Panc1 (cell line): ENCODE measurements at regions not wholly inside any gene's neighbourhood (a gene's known extent, or its start where the extent isn't known, plus 50 kb on each side); places are given as distances from the start of the nearest gene placed in this dataset.

ENCODE experiments used
- ATAC-seq: fragments of 200-7000 bp; cut with Tn5 transposase; 2 replicates; pipeline ENCODE4 v1.9.1; 2020; ENCODE audit warnings: mild to moderate bottlenecking, moderate library complexity
- BruUV-seq: library from RNA; stranded (reverse); fragments of 400-500 nt; replicated peaks from 2 replicates; lab custom pipeline; 2021; lab: Mats Ljungman, UMichigan
- CTCF ChIA-PET: fragments of 300-600 bp; sonication (Branson Sonifier 250); formaldehyde crosslinking; loops from one replicate; lab custom pipeline; 2022; ENCODE audit warnings: antibody characterized with exemption; lab: Charles Lee
- POLR2A ChIA-PET: fragments of 300-600 bp; sonication (Branson Sonifier 250); formaldehyde crosslinking; loops from one replicate; lab custom pipeline; 2022; ENCODE audit warnings: antibody characterized with exemption; lab: Charles Lee
- DNase-seq: peaks from one replicate; pipeline ENCODE4 v3.0.0-alpha.2; 2010; ENCODE audit warnings: low read depth, low spot score
- H3K27ac ChIP-seq: 2 replicates; pipeline ENCODE4 v1.5.1; 2011; ENCODE audit warnings: mild to moderate bottlenecking, low read length, inconsistent platforms
- H3K27me3 ChIP-seq: fragments of 200-500 bp; sonication (Bioruptor generic); 2 replicates; pipeline ENCODE4 v1.6.0; 2014; ENCODE audit warnings: low read length, inconsistent platforms; ENCODE audit not compliant: control insufficient read depth, insufficient read depth
- H3K36me3 ChIP-seq: fragments of 200-500 bp; sonication (Bioruptor generic); 2 replicates; pipeline ENCODE4 v1.5.1; 2014; ENCODE audit warnings: inconsistent platforms, mild to moderate bottlenecking, low read length, moderate library complexity; ENCODE audit not compliant: control insufficient read depth, insufficient read depth
- H3K4me1 ChIP-seq: 2 replicates; pipeline ENCODE4 v1.5.1; 2011; ENCODE audit warnings: inconsistent platforms, mild to moderate bottlenecking, low read length, moderate library complexity; ENCODE audit not compliant: control insufficient read depth, insufficient read depth
- H3K4me3 ChIP-seq, 2 experiments: 2 replicates each; pipeline ENCODE4 v1.5.1; 2011 to 2012; ENCODE audit warnings: low read depth in 2 of 2, low read length in 2 of 2, mild to moderate bottlenecking in 2 of 2, inconsistent platforms in 1 of 2, moderate library complexity in 1 of 2
- H3K9me3 ChIP-seq: fragments of 200-500 bp; sonication (Bioruptor generic); 2 replicates; pipeline ENCODE4 v1.5.1; 2014; ENCODE audit warnings: low read depth, mild to moderate bottlenecking, inconsistent platforms, low read length, moderate library complexity; ENCODE audit not compliant: control insufficient read depth, insufficient read depth
- CTCF ChIP-seq: fragments of 450-650 bp; IDR thresholded peaks from 2 replicates; pipeline ENCODE4 v1.5.1; 2017; ENCODE audit warnings: mild to moderate bottlenecking
- POLR2AphosphoS5 ChIP-seq: IDR thresholded peaks from 2 replicates; pipeline ENCODE4 v1.6.1; 2012; ENCODE audit warnings: mild to moderate bottlenecking, low read depth, low read length, moderate library complexity
- SIN3A ChIP-seq: IDR thresholded peaks from 2 replicates; pipeline ENCODE4 v1.6.1; 2012; ENCODE audit warnings: low read depth, mild to moderate bottlenecking, low read length, moderate library complexity, borderline replicate concordance; ENCODE audit not compliant: insufficient read depth
- TCF7L2 ChIP-seq: IDR thresholded peaks from 2 replicates; pipeline ENCODE4 v1.6.1; 2011; ENCODE audit warnings: mild to moderate bottlenecking, low read depth, low read length, inconsistent platforms
- in situ Hi-C: cut with HindIII; loops from 2 replicates; pipeline ENCODE4 v1.10.0; 2016; ENCODE audit warnings: low sequenced_read_pairs, low pct_unique_long_range_greater_than_20kb
- intact Hi-C: fragments of 100-400 bp; cut with micrococcal nuclease; formaldehyde crosslinking; loops from one replicate; pipeline ENCODE4 v1.10.0; 2022; ENCODE audit not compliant: unreplicated experiment
- TF ChIP-seq, protein P1 (sequence below), 2 experiments: IDR thresholded peaks; 2 replicates each; pipeline ENCODE4 v1.6.1; 2011 to 2012; ENCODE audit warnings: low read depth in 2 of 2, control low read depth in 1 of 2, low read length in 1 of 2, mild to moderate bottlenecking in 1 of 2, moderate library complexity in 1 of 2; ENCODE audit not compliant: insufficient read depth in 1 of 2

- no peak for ATAC-seq
- DNase-seq = no peak
- TF ChIP-seq, protein P1, sequence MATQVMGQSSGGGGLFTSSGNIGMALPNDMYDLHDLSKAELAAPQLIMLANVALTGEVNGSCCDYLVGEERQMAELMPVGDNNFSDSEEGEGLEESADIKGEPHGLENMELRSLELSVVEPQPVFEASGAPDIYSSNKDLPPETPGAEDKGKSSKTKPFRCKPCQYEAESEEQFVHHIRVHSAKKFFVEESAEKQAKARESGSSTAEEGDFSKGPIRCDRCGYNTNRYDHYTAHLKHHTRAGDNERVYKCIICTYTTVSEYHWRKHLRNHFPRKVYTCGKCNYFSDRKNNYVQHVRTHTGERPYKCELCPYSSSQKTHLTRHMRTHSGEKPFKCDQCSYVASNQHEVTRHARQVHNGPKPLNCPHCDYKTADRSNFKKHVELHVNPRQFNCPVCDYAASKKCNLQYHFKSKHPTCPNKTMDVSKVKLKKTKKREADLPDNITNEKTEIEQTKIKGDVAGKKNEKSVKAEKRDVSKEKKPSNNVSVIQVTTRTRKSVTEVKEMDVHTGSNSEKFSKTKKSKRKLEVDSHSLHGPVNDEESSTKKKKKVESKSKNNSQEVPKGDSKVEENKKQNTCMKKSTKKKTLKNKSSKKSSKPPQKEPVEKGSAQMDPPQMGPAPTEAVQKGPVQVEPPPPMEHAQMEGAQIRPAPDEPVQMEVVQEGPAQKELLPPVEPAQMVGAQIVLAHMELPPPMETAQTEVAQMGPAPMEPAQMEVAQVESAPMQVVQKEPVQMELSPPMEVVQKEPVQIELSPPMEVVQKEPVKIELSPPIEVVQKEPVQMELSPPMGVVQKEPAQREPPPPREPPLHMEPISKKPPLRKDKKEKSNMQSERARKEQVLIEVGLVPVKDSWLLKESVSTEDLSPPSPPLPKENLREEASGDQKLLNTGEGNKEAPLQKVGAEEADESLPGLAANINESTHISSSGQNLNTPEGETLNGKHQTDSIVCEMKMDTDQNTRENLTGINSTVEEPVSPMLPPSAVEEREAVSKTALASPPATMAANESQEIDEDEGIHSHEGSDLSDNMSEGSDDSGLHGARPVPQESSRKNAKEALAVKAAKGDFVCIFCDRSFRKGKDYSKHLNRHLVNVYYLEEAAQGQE (IDR thresholded peaks at IDR 0.05; ENCODE audit: insufficient read depth in 1 of 2, low read depth in 2 of 2, low read length in 1 of 2) = no peak
- TF ChIP-seq CTCF = no peak
- TF ChIP-seq SIN3A = no peak
- no peak for TF ChIP-seq TCF7L2
- no peak for TF ChIP-seq POLR2AphosphoS5
- POLR2A ChIA-PET = interaction anchor here (0.6 kb wide), 1 partner anchor 43 kb away, joined by 14 read pairs; no protein-coding TSS in a partner anchor
- CTCF ChIA-PET = no interaction called here
- Histone ChIP-seq H3K27ac (no peak overlapping the region), H3K4me3 (no peak overlapping the region), H3K36me3 (no peaks in the 10 kb centered on the region), H3K9me3 (no peaks in the 10 kb centered on the region), H3K4me1 (peaks cover 26% of the 10 kb centered on the region), H3K27me3 (no peaks in the 10 kb centered on the region)
- intact Hi-C loops = no loop called here
- no TSS peak for BruUV-seq
- in situ Hi-C loops = no loop called here
Observed at GRCh38 chr10:45518741-45519140, 144.7 kb downstream of the ALOX5 start.

DNA sequence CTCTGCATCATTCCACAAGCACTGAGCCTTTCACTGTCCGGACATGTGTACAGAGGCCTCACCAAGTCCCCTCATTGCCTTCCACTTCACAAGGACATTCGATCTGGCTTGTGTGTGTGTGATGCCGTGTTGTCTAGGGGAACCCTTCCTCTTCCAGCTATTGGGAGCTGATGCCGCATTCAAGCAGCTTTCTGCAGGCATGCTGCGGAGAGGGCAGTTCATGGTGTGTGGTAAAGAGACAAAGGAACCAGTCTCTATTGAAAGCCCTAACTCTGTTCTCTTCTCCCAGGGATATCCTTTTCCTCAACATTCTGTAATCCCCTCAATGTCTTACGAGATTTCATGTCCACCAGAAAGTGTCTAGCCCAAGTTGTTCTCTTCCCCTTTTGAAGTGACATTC lies 141.6 kb downstream of the ALOX5 start:
- POLR2A ChIA-PET = no interaction called here
- TF ChIP-seq SIN3A (no peak), CTCF (no peak), POLR2AphosphoS5 (no peak), TCF7L2 (no peak)
- TF ChIP-seq, protein P1 (IDR thresholded peaks at IDR 0.05; ENCODE audit: insufficient read depth in 1 of 2, low read depth in 2 of 2, low read length in 1 of 2) = no peak
- peak overlapping the region; percentile 18; the same call in 1 of the 2 replicates for H3K27ac ChIP-seq
- H3K27me3 ChIP-seq = no peaks in the 10 kb centered on the region
- no peaks in the 10 kb centered on the region for H3K36me3 ChIP-seq
- TSS peak; percentile 34 for BruUV-seq
- no peaks in the 10 kb centered on the region for H3K9me3 ChIP-seq
- intact Hi-C loops (no loop called here), in situ Hi-C loops (no loop called here)
- H3K4me1 ChIP-seq = peaks cover 30% of the 10 kb centered on the region
- no peak for DNase-seq
- no peak for ATAC-seq
- H3K4me3 ChIP-seq = no peak overlapping the region
- CTCF ChIA-PET = no interaction called here
